HCT116 (cell line): ENCODE measurements at regions not wholly inside any gene's neighbourhood (a gene's known extent, or its start where the extent isn't known, plus 50 kb on each side); places are given as distances from the start of the nearest gene placed in this dataset.

Experiments used
- ATAC-seq: fragments of 200-7000 bp; cut with Tn5 transposase; 2 replicates; pipeline ENCODE4 v1.9.1; 2020; ENCODE audit warnings: mild to moderate bottlenecking, moderate library complexity
- BruUV-seq: library from RNA; stranded (reverse); fragments of 400-500 nt; replicated peaks from 2 replicates; lab custom pipeline; 2021; lab: Mats Ljungman, UMichigan
- CTCF ChIA-PET: fragments of 300-600 bp; sonication (Branson Sonifier 250); formaldehyde crosslinking; loops from one replicate; lab custom pipeline; 2021; ENCODE audit warnings: antibody characterized with exemption; lab: Charles Lee
- POLR2A ChIA-PET: fragments of 300-600, 350-600 bp; sonication (Branson Sonifier 250); formaldehyde crosslinking; loops from one replicate; lab custom pipeline; 2021; ENCODE audit warnings: antibody characterized with exemption; lab: Charles Lee
- RAD21 ChIA-PET, 2 experiments: fragments of 300-600 bp; sonication (Branson Sonifier 250); formaldehyde crosslinking; loops; one replicate each; lab custom pipeline; 2023; ENCODE audit warnings: low total read pairs in 2 of 2; ENCODE audit not compliant: uncharacterized antibody in 2 of 2, unreplicated experiment in 2 of 2, low non-redundant PET in 1 of 2; lab: Charles Lee
- DNase-seq: peaks from one replicate; pipeline ENCODE4 v3.0.0-alpha.2; 2010; ENCODE audit warnings: low read depth, low spot score
- H2AFZ ChIP-seq: fragments of 200-600 bp; shearing (Covaris generic), sonication (generic); 2 replicates; pipeline ENCODE4 v1.6.1; 2017; ENCODE audit warnings: low read depth, mixed run types, mixed read lengths, antibody characterized with exemption, low read length; ENCODE audit not compliant: poor library complexity, severe bottlenecking
- H3K27ac ChIP-seq: 2 replicates; pipeline ENCODE4 v1.5.1; 2012; ENCODE audit warnings: low read depth, low read length
- H3K27me3 ChIP-seq: fragments of 200-600 bp; sonication (generic); 2 replicates; pipeline ENCODE4 v1.6.1; 2016; ENCODE audit warnings: mixed run types, low read length, mixed read lengths; ENCODE audit not compliant: insufficient read depth
- H3K36me3 ChIP-seq, 2 experiments: fragments of 200-500 bp in 1 of 2; fragments of 200-600 bp in 1 of 2; sonication (Bioruptor generic) in 1 of 2; sonication (generic) in 1 of 2; 2 replicates each; pipeline versions ENCODE4 v1.5.1 to v1.6.1; 2014 to 2016; ENCODE audit warnings: low read length in 2 of 2, inconsistent platforms in 1 of 2, mixed read lengths in 1 of 2, mixed run types in 1 of 2; ENCODE audit not compliant: insufficient read depth in 2 of 2, control insufficient read depth in 1 of 2
- H3K4me1 ChIP-seq, 2 experiments: fragments of 200-600 bp in 1 of 2; sonication (generic) in 1 of 2; 2 replicates each; pipeline versions ENCODE4 v1.5.1 to v1.6.1; 2012 to 2017; ENCODE audit warnings: low read length in 2 of 2, inconsistent platforms in 1 of 2, mild to moderate bottlenecking in 1 of 2, mixed read lengths in 1 of 2, mixed run types in 1 of 2, moderate library complexity in 1 of 2; ENCODE audit not compliant: insufficient read depth in 2 of 2, control insufficient read depth in 1 of 2
- H3K4me2 ChIP-seq: fragments of 200-600 bp; sonication (generic); 2 replicates; pipeline ENCODE4 v1.6.1; 2017; ENCODE audit warnings: mixed run types, low read length, mixed read lengths
- H3K4me3 ChIP-seq, 2 experiments: fragments of 200-600 bp in 1 of 2; sonication (generic) in 1 of 2; replicated peaks in 1 of 2; 2 replicates each; pipeline ENCODE4 v1.5.1; 2011 to 2016; ENCODE audit warnings: low read length in 2 of 2, control low read depth in 1 of 2, low read depth in 1 of 2, mild to moderate bottlenecking in 1 of 2, mixed read lengths in 1 of 2, mixed run types in 1 of 2
- H3K79me2 ChIP-seq: fragments of 200-600 bp; sonication (generic); 2 replicates; pipeline ENCODE4 v1.6.1; 2017; ENCODE audit warnings: mild to moderate bottlenecking, mixed run types, low read length, moderate library complexity, mixed read lengths; ENCODE audit not compliant: insufficient read depth
- H3K9ac ChIP-seq: fragments of 200-600 bp; sonication (generic); 2 replicates; pipeline ENCODE4 v1.6.1; 2016; ENCODE audit warnings: low read length, mixed read lengths
- H3K9me2 ChIP-seq: fragments of 200-600 bp; sonication (generic), shearing (Covaris generic); 2 replicates; pipeline ENCODE4 v1.6.1; 2017; ENCODE audit warnings: mixed run types, mild to moderate bottlenecking, moderate library complexity; ENCODE audit not compliant: insufficient read depth
- H3K9me3 ChIP-seq, 2 experiments: fragments of 200-500 bp in 1 of 2; fragments of 200-600 bp in 1 of 2; sonication (Bioruptor generic) in 1 of 2; sonication (generic) in 1 of 2; 2 replicates each; pipeline ENCODE4 v1.6.1; 2014 to 2017; ENCODE audit warnings: low read length in 2 of 2, mixed read lengths in 2 of 2, inconsistent platforms in 1 of 2, low read depth in 1 of 2, mild to moderate bottlenecking in 1 of 2, mixed run types in 1 of 2, moderate library complexity in 1 of 2; ENCODE audit not compliant: control insufficient read depth in 1 of 2, insufficient read depth in 1 of 2
- H4K20me1 ChIP-seq: fragments of 200-600 bp; sonication (generic), shearing (Covaris generic); 2 replicates; pipeline ENCODE4 v1.6.1; 2017; ENCODE audit warnings: mixed run types, mild to moderate bottlenecking, moderate library complexity; ENCODE audit not compliant: insufficient read depth
- CBX3 ChIP-seq: IDR thresholded peaks from 2 replicates; pipeline ENCODE4 v1.6.1; 2012; ENCODE audit warnings: low read depth
- EGR1 ChIP-seq: IDR thresholded peaks from 2 replicates; pipeline ENCODE4 v1.6.1; 2012; ENCODE audit warnings: low read depth
- ELF1 ChIP-seq: IDR thresholded peaks from 2 replicates; pipeline ENCODE4 v1.6.1; 2012; ENCODE audit warnings: low read depth, borderline replicate concordance
- EZH2phosphoT487 ChIP-seq: fragments of 200-600 bp; IDR thresholded peaks from 2 replicates; pipeline ENCODE4 v1.6.1; 2018; ENCODE audit warnings: antibody characterized with exemption, borderline replicate concordance
- FOSL1 ChIP-seq: IDR thresholded peaks from 2 replicates; pipeline ENCODE4 v1.6.1; 2012; ENCODE audit warnings: low read depth
- JUND ChIP-seq: IDR thresholded peaks from 2 replicates; pipeline ENCODE4 v1.6.1; 2012
- MAX ChIP-seq: IDR thresholded peaks from 2 replicates; pipeline ENCODE4 v1.6.1; 2012
- POLR2A ChIP-seq: IDR thresholded peaks from 2 replicates; pipeline ENCODE4 v1.7.0; 2011; ENCODE audit warnings: borderline replicate concordance; ENCODE audit not compliant: insufficient read depth, insufficient read length; ENCODE audit errors: extremely low read depth
- POLR2AphosphoS5 ChIP-seq: IDR thresholded peaks from 2 replicates; pipeline ENCODE4 v1.6.1; 2011; ENCODE audit warnings: mild to moderate bottlenecking, low read depth, low read length, moderate library complexity
- RAD21 ChIP-seq: IDR thresholded peaks from 2 replicates; pipeline ENCODE4 v1.6.1; 2012; ENCODE audit warnings: low read depth, mild to moderate bottlenecking
- SIN3A ChIP-seq: IDR thresholded peaks from 2 replicates; pipeline ENCODE4 v1.6.1; 2012; ENCODE audit warnings: low read depth
- SP1 ChIP-seq: IDR thresholded peaks from 2 replicates; pipeline ENCODE4 v1.6.1; 2012; ENCODE audit warnings: low read depth
- TCF7L2 ChIP-seq: IDR thresholded peaks from 2 replicates; pipeline ENCODE4 v1.7.0; 2011; ENCODE audit warnings: borderline replicate concordance, inconsistent platforms; ENCODE audit not compliant: insufficient read depth, insufficient read length; ENCODE audit errors: extremely low read depth
- ZFX ChIP-seq: fragments of 450-650 bp; IDR thresholded peaks from 2 replicates; pipeline ENCODE4 v1.6.1; 2017
- ZNF274 ChIP-seq: fragments of 200-500 bp; sonication (Bioruptor generic); IDR thresholded peaks from 2 replicates; pipeline ENCODE4 v1.6.1; 2014; ENCODE audit warnings: mild to moderate bottlenecking, low read depth, low read length, inconsistent platforms
- intact Hi-C: fragments of 100-400 bp; cut with micrococcal nuclease; formaldehyde crosslinking; loops from 2 replicates; pipeline ENCODE4 v1.10.0; 2022
- TF ChIP-seq, protein P1 (sequence below): IDR thresholded peaks from 2 replicates; pipeline ENCODE4 v1.6.1; 2012; ENCODE audit warnings: low read depth
- TF ChIP-seq, protein P2 (sequence below): IDR thresholded peaks from 2 replicates; pipeline ENCODE4 v1.6.1; 2011; ENCODE audit warnings: mild to moderate bottlenecking, low read length, moderate library complexity; ENCODE audit not compliant: insufficient replicate concordance; ENCODE audit errors: extremely low read depth
- TF ChIP-seq, protein P3 (sequence below): IDR thresholded peaks from 2 replicates; pipeline ENCODE4 v1.6.1; 2012

DNA sequence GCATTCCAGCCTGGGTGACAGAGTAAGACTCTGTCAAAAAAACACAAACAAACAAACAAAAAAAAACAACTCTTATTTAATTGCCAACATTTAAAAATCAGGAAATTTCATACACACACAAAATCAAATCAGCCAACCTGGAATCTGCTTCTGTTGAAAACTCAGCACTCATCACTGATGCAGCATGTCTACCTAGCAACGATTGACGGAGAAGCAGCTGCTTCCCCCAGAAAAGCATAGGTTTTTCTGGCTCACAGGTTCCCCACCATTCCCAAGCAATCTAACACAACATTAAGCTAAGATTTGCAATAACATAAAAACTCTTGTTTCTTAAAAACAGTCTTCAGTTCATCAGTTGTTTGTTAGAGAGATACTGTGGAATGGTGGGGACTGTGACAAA lies 143.6 kb downstream of the DHX15 start:
- H3K9me3 ChIP-seq, result no peaks in the 10 kb centered on the region
- H3K36me3 ChIP-seq, result no peaks in the 10 kb centered on the region
- ATAC-seq (no peak), DNase-seq (no peak)
- H3K4me1 ChIP-seq, result no peaks in the 10 kb centered on the region
- no peak overlapping the region for H2AFZ ChIP-seq
- H4K20me1 ChIP-seq, result no peaks in the 10 kb centered on the region
- no TSS peak for BruUV-seq
- H3K79me2 ChIP-seq, result no peaks in the 10 kb centered on the region
- no peaks in the 10 kb centered on the region for H3K9me2 ChIP-seq
- TF ChIP-seq POLR2AphosphoS5 (no peak), RAD21 (no peak), SP1 (no peak), SIN3A (no peak), POLR2A (no peak), TCF7L2 (no peak), ZFX (no peak), EGR1 (no peak), MAX (no peak), FOSL1 (no peak), JUND (no peak), EZH2phosphoT487 (no peak), CBX3 (no peak), ZNF274 (no peak), ELF1 (no peak)
- TF ChIP-seq, protein P1, sequence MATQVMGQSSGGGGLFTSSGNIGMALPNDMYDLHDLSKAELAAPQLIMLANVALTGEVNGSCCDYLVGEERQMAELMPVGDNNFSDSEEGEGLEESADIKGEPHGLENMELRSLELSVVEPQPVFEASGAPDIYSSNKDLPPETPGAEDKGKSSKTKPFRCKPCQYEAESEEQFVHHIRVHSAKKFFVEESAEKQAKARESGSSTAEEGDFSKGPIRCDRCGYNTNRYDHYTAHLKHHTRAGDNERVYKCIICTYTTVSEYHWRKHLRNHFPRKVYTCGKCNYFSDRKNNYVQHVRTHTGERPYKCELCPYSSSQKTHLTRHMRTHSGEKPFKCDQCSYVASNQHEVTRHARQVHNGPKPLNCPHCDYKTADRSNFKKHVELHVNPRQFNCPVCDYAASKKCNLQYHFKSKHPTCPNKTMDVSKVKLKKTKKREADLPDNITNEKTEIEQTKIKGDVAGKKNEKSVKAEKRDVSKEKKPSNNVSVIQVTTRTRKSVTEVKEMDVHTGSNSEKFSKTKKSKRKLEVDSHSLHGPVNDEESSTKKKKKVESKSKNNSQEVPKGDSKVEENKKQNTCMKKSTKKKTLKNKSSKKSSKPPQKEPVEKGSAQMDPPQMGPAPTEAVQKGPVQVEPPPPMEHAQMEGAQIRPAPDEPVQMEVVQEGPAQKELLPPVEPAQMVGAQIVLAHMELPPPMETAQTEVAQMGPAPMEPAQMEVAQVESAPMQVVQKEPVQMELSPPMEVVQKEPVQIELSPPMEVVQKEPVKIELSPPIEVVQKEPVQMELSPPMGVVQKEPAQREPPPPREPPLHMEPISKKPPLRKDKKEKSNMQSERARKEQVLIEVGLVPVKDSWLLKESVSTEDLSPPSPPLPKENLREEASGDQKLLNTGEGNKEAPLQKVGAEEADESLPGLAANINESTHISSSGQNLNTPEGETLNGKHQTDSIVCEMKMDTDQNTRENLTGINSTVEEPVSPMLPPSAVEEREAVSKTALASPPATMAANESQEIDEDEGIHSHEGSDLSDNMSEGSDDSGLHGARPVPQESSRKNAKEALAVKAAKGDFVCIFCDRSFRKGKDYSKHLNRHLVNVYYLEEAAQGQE, result no peak
- TF ChIP-seq, protein P2, sequence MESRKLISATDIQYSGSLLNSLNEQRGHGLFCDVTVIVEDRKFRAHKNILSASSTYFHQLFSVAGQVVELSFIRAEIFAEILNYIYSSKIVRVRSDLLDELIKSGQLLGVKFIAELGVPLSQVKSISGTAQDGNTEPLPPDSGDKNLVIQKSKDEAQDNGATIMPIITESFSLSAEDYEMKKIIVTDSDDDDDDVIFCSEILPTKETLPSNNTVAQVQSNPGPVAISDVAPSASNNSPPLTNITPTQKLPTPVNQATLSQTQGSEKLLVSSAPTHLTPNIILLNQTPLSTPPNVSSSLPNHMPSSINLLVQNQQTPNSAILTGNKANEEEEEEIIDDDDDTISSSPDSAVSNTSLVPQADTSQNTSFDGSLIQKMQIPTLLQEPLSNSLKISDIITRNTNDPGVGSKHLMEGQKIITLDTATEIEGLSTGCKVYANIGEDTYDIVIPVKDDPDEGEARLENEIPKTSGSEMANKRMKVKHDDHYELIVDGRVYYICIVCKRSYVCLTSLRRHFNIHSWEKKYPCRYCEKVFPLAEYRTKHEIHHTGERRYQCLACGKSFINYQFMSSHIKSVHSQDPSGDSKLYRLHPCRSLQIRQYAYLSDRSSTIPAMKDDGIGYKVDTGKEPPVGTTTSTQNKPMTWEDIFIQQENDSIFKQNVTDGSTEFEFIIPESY, result no peak
- TF ChIP-seq, protein P3, sequence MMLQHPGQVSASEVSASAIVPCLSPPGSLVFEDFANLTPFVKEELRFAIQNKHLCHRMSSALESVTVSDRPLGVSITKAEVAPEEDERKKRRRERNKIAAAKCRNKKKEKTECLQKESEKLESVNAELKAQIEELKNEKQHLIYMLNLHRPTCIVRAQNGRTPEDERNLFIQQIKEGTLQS, result no peak
- peaks cover 7% of the 10 kb centered on the region; the same call in 1 of the 2 replicates for H3K27me3 ChIP-seq
- intact Hi-C loops, result no loop called here
- CTCF ChIA-PET, result interaction anchor here (0.8 to 1.5 kb wide), 2 partner anchors 21 to 926 kb away, joined by 3 to 5 read pairs; no protein-coding TSS in a partner anchor
- RAD21 ChIA-PET, result no interaction called here
- POLR2A ChIA-PET, result no interaction called here
- no peak overlapping the region for H3K4me3 ChIP-seq
- no peak overlapping the region for H3K9ac ChIP-seq
- H3K27ac ChIP-seq, result no peak overlapping the region
- H3K4me2 ChIP-seq, result no peak overlapping the region
